Ovary (tissue), 7 donors: ENCODE measurements at regions not wholly inside any gene's neighbourhood (a gene's known extent, or its start where the extent isn't known, plus 50 kb on each side); places are given as distances from the start of the nearest gene placed in this dataset.

ENCODE experiments used
- DNase-seq, 5 donors: peaks; one replicate each; pipeline ENCODE4 v3.0.0-alpha.2; 2019 to 2020
- H3K27ac ChIP-seq, 2 donors: fragments of 200-600 bp; one replicate each; pipeline versions ENCODE4 v1.5.1 to v1.8.0; 2019 to 2022
- H3K27me3 ChIP-seq: fragments of 200-600 bp; one replicate; pipeline ENCODE4 v1.8.0; 2022
- H3K36me3 ChIP-seq: fragments of 200-600 bp; sonication (generic); one replicate; pipeline ENCODE4 v1.5.1; 2019
- H3K4me1 ChIP-seq: one replicate; pipeline ENCODE4 v1.8.1; 2013; ENCODE audit warnings: mild to moderate bottlenecking, moderate library complexity; ENCODE audit not compliant: insufficient read depth
- H3K4me3 ChIP-seq: fragments of 200-600 bp; sonication (generic); one replicate; pipeline ENCODE4 v1.5.1; 2017
- H3K9me3 ChIP-seq, 2 donors: fragments of 200-600 bp in 1 of 2; sonication (generic) in 1 of 2; one replicate each; pipeline versions ENCODE4 v1.5.1 to v1.8.1; 2013 to 2019; ENCODE audit warnings: mild to moderate bottlenecking in 1 of 2, moderate library complexity in 1 of 2
- CTCF ChIP-seq, 3 donors: fragments of 450-650 bp in 2 of 3; fragments of 200-600 bp in 1 of 3; IDR thresholded peaks; one replicate each; pipeline versions ENCODE4 v1.5.1 to v1.8.0; 2016 to 2022; ENCODE audit warnings: antibody characterized with exemption in 3 of 3, mild to moderate bottlenecking in 1 of 3
- EP300 ChIP-seq: sonication (generic); formaldehyde crosslinking; IDR thresholded peaks from one replicate; pipeline ENCODE4 v1.6.1; 2017; ENCODE audit warnings: antibody characterized with exemption
- POLR2A ChIP-seq: fragments of 450-650 bp; IDR thresholded peaks from one replicate; pipeline ENCODE4 v1.6.1; 2017; ENCODE audit warnings: antibody characterized with exemption, mild to moderate bottlenecking, moderate library complexity
- WGBS, 3 donors: extraction: QIAGEN DNeasy Blood & Tissue Kit in 1 of 3; methylation state at CpG; one replicate each; pipeline versions ENCODE4 v1.1.5 to v1.1.7; 2013 to 2017; 5-methylcytosine and 5-hydroxymethylcytosine counted together
- intact Hi-C, 4 donors: fragments of 100-400 bp; cut with DNase I; formaldehyde crosslinking; loops; one replicate each; pipeline versions ENCODE4 v1.11.0 to v1.15.1; 2022 to 2023
- donor health status: DM: no; HTN: no; CAD: no; lungs with moderate emphysema.
- donor health status: DM: no; HTN: no; CAD: no.
- donor health status: Bipolar disorder and iron deficiency.
- donor health status: DM: no; HTN: no; CAD: no.
- donor health status: DM: yes; HTN: yes; CAD: no.

- no peaks in the 10 kb centered on the region for H3K4me1 ChIP-seq
- no peaks in the 10 kb centered on the region for H3K9me3 ChIP-seq
Measured at GRCh38 chr12:43255522-43256111, 296.4 kb downstream of the ADAMTS20 start.

GRCh38 chr12:43252585-43252984 is 299.4 kb downstream of the ADAMTS20 start:
- TF ChIP-seq POLR2A, result no peak
- no peak for TF ChIP-seq EP300
- TF ChIP-seq CTCF (IDR thresholded peaks at IDR 0.05), result no peak
- H3K9me3 ChIP-seq, result no peaks in the 10 kb centered on the region
- H3K4me1 ChIP-seq, result no peaks in the 10 kb centered on the region
- intact Hi-C loops, result no loop called here
- no peak for DNase-seq
- no peaks in the 10 kb centered on the region for H3K27me3 ChIP-seq
- no peak overlapping the region for H3K27ac ChIP-seq
- 98 to 100% (median 99%) methylated on average over 1 of the region's 1 CpG for WGBS, 3 donors
- no peaks in the 10 kb centered on the region for H3K36me3 ChIP-seq
- no peak overlapping the region for H3K4me3 ChIP-seq

More at GRCh38 chr12:43255522-43256111, 296.4 kb downstream of the ADAMTS20 start:
- intact Hi-C loops, result no loop called here
- Histone ChIP-seq H3K27me3 (no peaks in the 10 kb centered on the region), H3K27ac (no peak overlapping the region), H3K4me3 (no peak overlapping the region), H3K36me3 (no peaks in the 10 kb centered on the region)
- no peak for DNase-seq
- no peak for TF ChIP-seq EP300
- TF ChIP-seq CTCF (IDR thresholded peaks at IDR 0.05), result no peak
- TF ChIP-seq POLR2A, result no peak

GRCh38 chr12:43245947-43246346 is 306.1 kb downstream of the ADAMTS20 start:
- intact Hi-C loops, result no loop called here
- no peak overlapping the region for H3K27ac ChIP-seq
- no peaks in the 10 kb centered on the region for H3K9me3 ChIP-seq
- H3K4me3 ChIP-seq, result no peak overlapping the region
- no peak for DNase-seq
- no peaks in the 10 kb centered on the region for H3K36me3 ChIP-seq
- WGBS, 3 donors, result 84 to 87% (median 85%) methylated on average over 3 of the region's 3 CpGs
- no peaks in the 10 kb centered on the region for H3K27me3 ChIP-seq
- H3K4me1 ChIP-seq, result no peaks in the 10 kb centered on the region
- no peak for TF ChIP-seq EP300

- TF ChIP-seq CTCF (IDR thresholded peaks at IDR 0.05) (no peak), POLR2A (no peak), EP300 (no peak)
- Histone ChIP-seq H3K9me3 (no peaks in the 10 kb centered on the region), H3K27ac (no peak overlapping the region), H3K27me3 (no peaks in the 10 kb centered on the region), H3K36me3 (no peaks in the 10 kb centered on the region), H3K4me1 (no peaks in the 10 kb centered on the region), H3K4me3 (no peak overlapping the region)
- DNase-seq, result no peak
- intact Hi-C loops, result no loop called here
- 13 to 41% (median 26%) methylated on average over 2 of the region's 2 CpGs for WGBS, 3 donors
Measured at GRCh38 chr12:43241986-43242385, 310.0 kb downstream of the ADAMTS20 start.

GRCh38 chr12:43238281-43238680 is 313.7 kb downstream of the ADAMTS20 start:
- Histone ChIP-seq H3K9me3 (no peaks in the 10 kb centered on the region), H3K4me1 (no peaks in the 10 kb centered on the region), H3K27ac (no peak overlapping the region), H3K4me3 (no peak overlapping the region), H3K27me3 (no peaks in the 10 kb centered on the region), H3K36me3 (no peaks in the 10 kb centered on the region)
- DNase-seq, result no peak
- TF ChIP-seq EP300 (no peak), POLR2A (no peak), CTCF (IDR thresholded peaks at IDR 0.05) (no peak)
- intact Hi-C loops, result no loop called here
